Activated effector memory CD4-positive, alpha-beta T cell treated with anti-CD3 and anti-CD28 coated beads, Interleukin-2, amount 50 U/mL, for 16 hours (primary cell): ENCODE measurements at regions not wholly inside any gene's neighbourhood (a gene's known extent, or its start where the extent isn't known, plus 50 kb on each side); places are given as distances from the start of the nearest gene placed in this dataset.
"Not testable (repeated sequence)": the region's sequence is repeated elsewhere in the genome, so short reads cannot be mapped to it uniquely, and the experiment has no call there.

ENCODE experiments used
- DNase-seq: peaks from one replicate; pipeline ENCODE4 v3.0.0-alpha.2; 2020

GRCh38 chr5:8676695-8677094 is 807.7 kb downstream of the MTRR start:
- DNase-seq, result no peak

- DNase-seq, result no peak
Observed at GRCh38 chr5:8682381-8682780, 813.4 kb downstream of the MTRR start.

- DNase-seq, result no peak
Observed at GRCh38 chr5:8683496-8683895, 814.5 kb downstream of the MTRR start.

- no peak for DNase-seq
Observed at GRCh38 chr5:8685704-8686103, 816.8 kb downstream of the MTRR start.

GRCh38 chr5:8686707-8687106 is 817.8 kb downstream of the MTRR start:
- DNase-seq, result no peak

GRCh38 chr5:8689773-8690172 is 820.8 kb downstream of the MTRR start:
- no peak for DNase-seq

GRCh38 chr5:8691221-8691620 is 822.3 kb downstream of the MTRR start:
- DNase-seq, result no peak

GRCh38 chr5:8693341-8693844 is 824.4 kb downstream of the MTRR start:
- no peak for DNase-seq

- DNase-seq, result no peak
Observed at GRCh38 chr5:8694545-8694944, 825.6 kb downstream of the MTRR start.

GRCh38 chr5:8695902-8696845 is 827.2 kb downstream of the MTRR start:
- no peak for DNase-seq

- DNase-seq, result no peak
Observed at GRCh38 chr5:8700222-8700621, 831.3 kb downstream of the MTRR start.

- no peak for DNase-seq
Observed at GRCh38 chr5:8700671-8701070, 831.7 kb downstream of the MTRR start.

- DNase-seq, result no peak
Observed at GRCh38 chr5:8701251-8701650, 832.3 kb downstream of the MTRR start.

- DNase-seq, result no peak
Observed at GRCh38 chr5:8710426-8710930, 835.4 kb downstream of the SEMA5A start.

GRCh38 chr5:8714198-8714597 is 831.7 kb downstream of the SEMA5A start:
- DNase-seq, result no peak

GRCh38 chr5:8714861-8715260 is 831.0 kb downstream of the SEMA5A start:
- no peak for DNase-seq

GRCh38 chr5:8719796-8720195 is 826.1 kb downstream of the SEMA5A start:
- DNase-seq, result no peak

- no peak for DNase-seq
Observed at GRCh38 chr5:8720506-8720905, 825.4 kb downstream of the SEMA5A start.

- no peak for DNase-seq
Observed at GRCh38 chr5:8721536-8721935, 824.3 kb downstream of the SEMA5A start.

- DNase-seq, result no peak
Observed at GRCh38 chr5:8726383-8727036, 819.4 kb downstream of the SEMA5A start.

- no peak for DNase-seq
Observed at GRCh38 chr5:8727396-8727795, 818.5 kb downstream of the SEMA5A start.

GRCh38 chr5:8729437-8729836 is 816.4 kb downstream of the SEMA5A start:
- DNase-seq, result no peak

- DNase-seq, result no peak
Observed at GRCh38 chr5:8730194-8730593, 815.7 kb downstream of the SEMA5A start.

- DNase-seq, result not testable (repeated sequence)
Observed at GRCh38 chr5:8731110-8731509, 814.8 kb downstream of the SEMA5A start.
